HEK293T (cell line): ENCODE measurements at regions not wholly inside any gene's neighbourhood (a gene's known extent, or its start where the extent isn't known, plus 50 kb on each side); places are given as distances from the start of the nearest gene placed in this dataset.

Experiments used
- FOXK2 ChIP-seq: fragments of 450-650 bp; IDR thresholded peaks from 2 replicates; pipeline ENCODE4 v1.6.1; 2016; ENCODE audit warnings: mild to moderate bottlenecking
- FOXM1 ChIP-seq: fragments of 450-650 bp; IDR thresholded peaks from 2 replicates; pipeline ENCODE4 v1.6.1; 2017; ENCODE audit warnings: mild to moderate bottlenecking, borderline replicate concordance
- NFRKB ChIP-seq: fragments of 450-650 bp; IDR thresholded peaks from 2 replicates; pipeline ENCODE4 v1.6.1; 2016; ENCODE audit warnings: mild to moderate bottlenecking, moderate library complexity
- SP1 ChIP-seq: fragments of 450-650 bp; IDR thresholded peaks from 2 replicates; pipeline ENCODE4 v1.6.1; 2017

DNA sequence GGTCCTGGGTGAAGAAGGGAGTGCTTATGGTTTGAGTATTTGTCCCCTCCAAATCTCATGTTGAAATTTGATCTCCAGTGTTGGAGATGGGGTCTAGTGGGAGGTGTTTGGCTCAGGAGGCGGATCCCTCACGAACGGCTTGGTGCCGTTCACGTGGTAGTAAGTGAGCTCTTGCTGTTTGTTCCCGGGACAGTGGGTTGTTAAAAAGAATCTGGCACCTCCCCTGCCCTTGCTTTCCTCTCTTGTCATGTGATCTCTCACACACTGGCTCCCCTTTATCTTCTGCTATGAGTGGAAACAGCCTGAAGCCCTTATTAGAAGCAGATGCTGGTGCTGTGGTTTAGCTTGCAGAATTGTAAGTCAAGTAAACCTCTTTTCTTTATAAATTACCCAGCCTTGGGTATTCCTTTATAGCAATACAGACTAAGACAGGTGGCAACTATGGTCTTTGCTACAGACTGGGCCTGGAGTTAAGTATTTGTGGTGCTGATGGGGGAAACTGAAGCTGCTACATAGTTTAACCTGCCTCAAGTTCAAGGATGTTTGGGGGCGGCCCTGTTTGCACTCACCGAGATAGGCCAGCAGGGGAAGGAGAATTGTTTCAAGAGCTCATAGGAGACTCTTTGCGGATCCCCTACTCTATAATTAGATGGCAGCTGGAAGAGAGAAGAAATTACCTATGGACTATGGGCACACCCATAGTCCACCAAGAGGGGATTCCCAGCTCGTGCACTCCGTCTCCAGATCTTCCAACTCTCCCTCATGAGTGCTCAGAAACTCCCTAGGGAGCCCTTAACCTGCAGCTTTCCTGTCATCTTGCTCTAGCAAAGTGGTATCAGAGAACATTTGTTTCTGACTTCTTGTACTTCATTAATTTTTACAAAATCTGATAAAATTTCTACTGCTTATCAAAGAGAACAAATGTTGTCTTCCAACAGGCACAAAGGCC lies 164.6 kb downstream of the SLC15A5 start:
- TF ChIP-seq SP1 (no peak), NFRKB (no peak), FOXK2 (no peak), FOXM1 (no peak)
